ENCODE measurements at regions not wholly inside any gene's neighbourhood (a gene's known extent, or its start where the extent isn't known, plus 50 kb on each side); places are given as distances from the start of the nearest gene placed in this dataset.
"Not testable (repeated sequence)": the region's sequence is repeated elsewhere in the genome, so short reads cannot be mapped to it uniquely, and the experiment has no call there.

- Mint-ChIP-seq H3K9me3 (ENCODE audit: insufficient read depth) (no peaks in the 10 kb centered on the region), H3K4me3 (peak overlapping the region; percentile 71), H3K27me3 (no peaks in the 10 kb centered on the region), H3K27ac (peak overlapping the region; percentile 78), H3K4me1 (peaks cover 10% of the 10 kb centered on the region)
- no peaks in the 10 kb centered on the region for H3K36me3 ChIP-seq (replicated peaks in 1 of 2; ENCODE audit: control extremely low read depth in 1 of 2, control insufficient read depth in 1 of 2, extremely low read depth in 1 of 2, insufficient read depth in 2 of 2, low read length in 1 of 2)
- H3K27ac ChIP-seq (ENCODE audit: low read length in 2 of 2): peak overlapping the region in 1 of 2 donors; percentile 18
- peak overlapping the region; percentile 8 for H3K4me2 ChIP-seq (replicated peaks; ENCODE audit: low read depth, low read length, poor library complexity, severe bottlenecking)
- TF ChIP-seq EZH2 (IDR thresholded peaks at IDR 0.05; ENCODE audit: borderline replicate concordance, insufficient read depth, low read depth, low read length, poor library complexity, severe bottlenecking): no peak
- no peak for TF ChIP-seq CTCF (IDR thresholded peaks at IDR 0.05)
- no peaks in the 10 kb centered on the region for H3K9me3 ChIP-seq (ENCODE audit: control extremely low read depth in 1 of 3, control insufficient read depth in 2 of 3, insufficient read depth in 1 of 3, low read length in 2 of 3)
- no CpG with 5 or more reads among the region's 30 CpGs for WGBS (ENCODE audit: insufficient coverage)
- no peak overlapping the region for H2AFZ ChIP-seq (ENCODE audit: insufficient read depth, low read depth, low read length, poor library complexity, severe bottlenecking)
- DNase-seq (no peak), ATAC-seq (ENCODE audit: low read depth) (no peak)
- CTCF ChIA-PET: no interaction called here
- H3K9ac ChIP-seq (ENCODE audit: low read length): no peak overlapping the region
- no peaks in the 10 kb centered on the region for H3K4me1 ChIP-seq (ENCODE audit: control insufficient read depth in 2 of 2, insufficient read depth in 2 of 2, low read length in 2 of 2)
- H3K4me3 ChIP-seq (ENCODE audit: control extremely low read depth in 1 of 5, extremely low read depth in 1 of 5, insufficient read depth in 1 of 5, low read depth in 2 of 5, low read length in 4 of 5): peak overlapping the region in 3 of 5 experiments; percentile 13 to 38 (median 23)
- POLR2A ChIA-PET: no interaction called here
- H3K27me3 ChIP-seq (replicated peaks in 1 of 4; ENCODE audit: control extremely low read depth in 1 of 4, control insufficient read depth in 3 of 4, insufficient read depth in 4 of 4, low read length in 3 of 4): no peaks in the 10 kb centered on the region
- intact Hi-C loops (cut with micrococcal nuclease): loop anchor here (5.0 kb wide), 1 partner anchor 33 kb away; no protein-coding TSS in a partner anchor
- no peaks in the 10 kb centered on the region for H4K20me1 ChIP-seq (ENCODE audit: control insufficient read depth, insufficient read depth, low read length, poor library complexity, severe bottlenecking)
- H3K79me2 ChIP-seq (ENCODE audit: control insufficient read depth, insufficient read depth, low read length): peaks cover 13% of the 10 kb centered on the region
Measured at GRCh38 chr14:105894978-105895881, 368.8 kb downstream of the TMEM121 start.

GRCh38 chr14:105896206-105896605 is 369.8 kb downstream of the TMEM121 start:
- H4K20me1 ChIP-seq (ENCODE audit: control insufficient read depth, insufficient read depth, low read length, poor library complexity, severe bottlenecking); ATAC-seq (ENCODE audit: low read depth); DNase-seq; H3K27me3 Mint-ChIP-seq; H3K4me2 ChIP-seq (replicated peaks; ENCODE audit: low read depth, low read length, poor library complexity, severe bottlenecking); H3K9ac ChIP-seq (ENCODE audit: low read length); H3K4me1 ChIP-seq (ENCODE audit: control insufficient read depth in 2 of 2, insufficient read depth in 2 of 2, low read length in 2 of 2); H3K27ac ChIP-seq (ENCODE audit: low read length in 2 of 2); H3K27me3 ChIP-seq (replicated peaks in 1 of 4; ENCODE audit: control extremely low read depth in 1 of 4, control insufficient read depth in 3 of 4, insufficient read depth in 4 of 4, low read length in 3 of 4); H3K36me3 ChIP-seq (replicated peaks in 1 of 2; ENCODE audit: control extremely low read depth in 1 of 2, control insufficient read depth in 1 of 2, extremely low read depth in 1 of 2, insufficient read depth in 2 of 2, low read length in 1 of 2); H3K9me3 Mint-ChIP-seq (ENCODE audit: insufficient read depth); H3K9me3 ChIP-seq (ENCODE audit: control extremely low read depth in 1 of 3, control insufficient read depth in 2 of 3, insufficient read depth in 1 of 3, low read length in 2 of 3); H2AFZ ChIP-seq (ENCODE audit: insufficient read depth, low read depth, low read length, poor library complexity, severe bottlenecking); CTCF ChIA-PET: not testable (repeated sequence)
- Mint-ChIP-seq H3K4me3 (peak overlapping the region; percentile 71), H3K27ac (peak overlapping the region; percentile 32), H3K4me1 (peaks cover 10% of the 10 kb centered on the region)
- Histone ChIP-seq H3K79me2 (ENCODE audit: control insufficient read depth, insufficient read depth, low read length) (peaks cover 13% of the 10 kb centered on the region), H3K4me3 (ENCODE audit: control extremely low read depth in 1 of 5, extremely low read depth in 1 of 5, insufficient read depth in 1 of 5, low read depth in 2 of 5, low read length in 4 of 5) (peak overlapping the region in 3 of 5 experiments; percentile 13 to 38 (median 23))
- POLR2A ChIA-PET: interaction anchor here (1.1 kb wide), 1 partner anchor 34 kb away, joined by 5 read pairs; no protein-coding TSS in a partner anchor
- intact Hi-C loops (cut with micrococcal nuclease): loop anchor here (5.0 kb wide), 1 partner anchor 34 kb away; no protein-coding TSS in a partner anchor
- no CpG with 5 or more reads among the region's 6 CpGs for WGBS (ENCODE audit: insufficient coverage)

- not testable (repeated sequence) for H3K27ac ChIP-seq (ENCODE audit: low read length in 2 of 2); H3K27me3 Mint-ChIP-seq; H4K20me1 ChIP-seq (ENCODE audit: control insufficient read depth, insufficient read depth, low read length, poor library complexity, severe bottlenecking); H3K9me3 Mint-ChIP-seq (ENCODE audit: insufficient read depth); H3K4me1 ChIP-seq (ENCODE audit: control insufficient read depth in 2 of 2, insufficient read depth in 2 of 2, low read length in 2 of 2); H3K9ac ChIP-seq (ENCODE audit: low read length); H3K27me3 ChIP-seq (replicated peaks in 1 of 4; ENCODE audit: control extremely low read depth in 1 of 4, control insufficient read depth in 3 of 4, insufficient read depth in 4 of 4, low read length in 3 of 4); H2AFZ ChIP-seq (ENCODE audit: insufficient read depth, low read depth, low read length, poor library complexity, severe bottlenecking); DNase-seq; H3K4me2 ChIP-seq (replicated peaks; ENCODE audit: low read depth, low read length, poor library complexity, severe bottlenecking); H3K36me3 ChIP-seq (replicated peaks in 1 of 2; ENCODE audit: control extremely low read depth in 1 of 2, control insufficient read depth in 1 of 2, extremely low read depth in 1 of 2, insufficient read depth in 2 of 2, low read length in 1 of 2); H3K9me3 ChIP-seq (ENCODE audit: control extremely low read depth in 1 of 3, control insufficient read depth in 2 of 3, insufficient read depth in 1 of 3, low read length in 2 of 3)
- H3K4me3 ChIP-seq (ENCODE audit: control extremely low read depth in 1 of 5, extremely low read depth in 1 of 5, insufficient read depth in 1 of 5, low read depth in 2 of 5, low read length in 4 of 5): peak overlapping the region in 3 of 5 experiments; percentile 25 to 43 (median 37)
- H3K79me2 ChIP-seq (ENCODE audit: control insufficient read depth, insufficient read depth, low read length): peaks cover 21% of the 10 kb centered on the region
- peak; percentile 54 for ATAC-seq (ENCODE audit: low read depth)
- POLR2A ChIA-PET: interaction anchor here (0.6 to 1.1 kb wide), 2 partner anchors 35 to 64 kb away, joined by 3 to 5 read pairs; no protein-coding TSS in a partner anchor
- CTCF ChIA-PET: interaction anchor here (0.9 kb wide), 1 partner anchor 35 kb away, joined by 3 read pairs; no protein-coding TSS in a partner anchor
- Mint-ChIP-seq H3K27ac (peak overlapping the region; percentile 32), H3K4me3 (peak overlapping the region; percentile 71), H3K4me1 (peaks cover 10% of the 10 kb centered on the region)
- intact Hi-C loops (cut with micrococcal nuclease): loop anchor here (5.0 kb wide), 1 partner anchor 35 kb away; no protein-coding TSS in a partner anchor
- WGBS (ENCODE audit: insufficient coverage): 17% methylated on average over 2 of the region's 6 CpGs
Measured at GRCh38 chr14:105896961-105897724, 370.8 kb downstream of the TMEM121 start.
